Left colon (tissue), 2 donors: ENCODE measurements at regions not wholly inside any gene's neighbourhood (a gene's known extent, or its start where the extent isn't known, plus 50 kb on each side); places are given as distances from the start of the nearest gene placed in this dataset.

ENCODE experiments used
- ATAC-seq: fragments of 200-7000 bp; cut with Tn5 transposase; one replicate; pipeline ENCODE4 v1.9.1; 2020; ENCODE audit warnings: mild to moderate bottlenecking, moderate library complexity
- DNase-seq, 2 donors: peaks; one replicate each; pipeline ENCODE4 v3.0.0-alpha.2; 2020
- intact Hi-C, 2 donors: fragments of 100-400 bp; cut with DNase I in 1 of 2; cut with micrococcal nuclease in 1 of 2; formaldehyde crosslinking; loops; one replicate each; pipeline versions ENCODE4 v1.11.2 to v1.14.0; 2022; cut with DNase I, micrococcal nuclease
- donor health status: DM: no; HTN: no; CAD: no.
- donor health status: DM: yes; HTN: yes; CAD: no.

GRCh38 chr21:39064325-39065012 lies 118.8 kb downstream of the PSMG1 start:
- DNase-seq: no peak
- ATAC-seq: no peak
- intact Hi-C loops: no loop called here

- intact Hi-C loops: no loop called here
- no peak for ATAC-seq
- no peak for DNase-seq
Measured at GRCh38 chr21:39063517-39063916, 119.7 kb downstream of the PSMG1 start.

GRCh38 chr21:39062196-39062595 lies 121.1 kb downstream of the PSMG1 start:
- intact Hi-C loops: no loop called here
- DNase-seq (no peak), ATAC-seq (no peak)

GRCh38 chr21:39061766-39062165 lies 121.5 kb downstream of the PSMG1 start:
- ATAC-seq (no peak), DNase-seq (no peak)
- intact Hi-C loops: no loop called here

- no peak for DNase-seq
- intact Hi-C loops: no loop called here
- ATAC-seq: no peak
Measured at GRCh38 chr21:39060485-39061083, 122.7 kb downstream of the PSMG1 start.

GRCh38 chr21:39057121-39057520 lies 126.1 kb downstream of the PSMG1 start:
- DNase-seq (no peak), ATAC-seq (no peak)

GRCh38 chr21:39056636-39057035 lies 126.6 kb downstream of the PSMG1 start:
- intact Hi-C loops: no loop called here
- DNase-seq (no peak), ATAC-seq (no peak)

More at GRCh38 chr21:39057121-39057520, 126.1 kb downstream of the PSMG1 start:
- intact Hi-C loops: no loop called here

GRCh38 chr21:39055167-39055767 lies 128.0 kb downstream of the PSMG1 start:
- ATAC-seq (no peak), DNase-seq (no peak)
- intact Hi-C loops: no loop called here

GRCh38 chr21:39054066-39054465 lies 129.2 kb downstream of the PSMG1 start:
- intact Hi-C loops: no loop called here
- ATAC-seq: no peak

GRCh38 chr21:39053126-39053525 lies 130.1 kb downstream of the PSMG1 start:
- DNase-seq (no peak), ATAC-seq (no peak)
- intact Hi-C loops: no loop called here

More at GRCh38 chr21:39054066-39054465, 129.2 kb downstream of the PSMG1 start:
- no peak for DNase-seq

- intact Hi-C loops: no loop called here
- ATAC-seq (no peak), DNase-seq (no peak)
Measured at GRCh38 chr21:39052718-39053117, 130.5 kb downstream of the PSMG1 start.

GRCh38 chr21:39051588-39051949 lies 131.7 kb downstream of the PSMG1 start:
- intact Hi-C loops: no loop called here
- DNase-seq (no peak), ATAC-seq (no peak)

- DNase-seq (no peak), ATAC-seq (no peak)
- intact Hi-C loops: no loop called here
Measured at GRCh38 chr21:39050841-39051587, 132.2 kb downstream of the PSMG1 start.

GRCh38 chr21:39048574-39048973 lies 134.7 kb downstream of the PSMG1 start:
- no peak for ATAC-seq
- intact Hi-C loops: no loop called here
- no peak for DNase-seq

GRCh38 chr21:39048064-39048463 lies 135.2 kb downstream of the PSMG1 start:
- ATAC-seq (peak; percentile 95), DNase-seq (peak; percentile 41 to 59)
- intact Hi-C loops: no loop called here

GRCh38 chr21:39047046-39047445 lies 136.2 kb downstream of the PSMG1 start:
- intact Hi-C loops: no loop called here
- ATAC-seq: no peak
- no peak for DNase-seq

GRCh38 chr21:39046236-39046916 lies 136.9 kb downstream of the PSMG1 start:
- ATAC-seq (no peak), DNase-seq (no peak)
- intact Hi-C loops: no loop called here

- intact Hi-C loops: no loop called here
- DNase-seq (no peak), ATAC-seq (no peak)
Measured at GRCh38 chr21:39041816-39042215, 141.4 kb downstream of the PSMG1 start.

GRCh38 chr21:39040494-39041110 lies 142.6 kb downstream of the PSMG1 start:
- DNase-seq (no peak), ATAC-seq (no peak)
- intact Hi-C loops: no loop called here
